HG03460 (cell line): ENCODE measurements at regions not wholly inside any gene's neighbourhood (a gene's known extent, or its start where the extent isn't known, plus 50 kb on each side); places are given as distances from the start of the nearest gene placed in this dataset.
"Not testable (repeated sequence)": the region's sequence is repeated elsewhere in the genome, so short reads cannot be mapped to it uniquely, and the experiment has no call there.

Experiments used
- ATAC-seq: cut with Tn5 transposase; IDR thresholded peaks from one replicate; pipeline ENCODE4 v1.9.1; 2021; ENCODE audit not compliant: unreplicated experiment

GRCh38 chr3:106116733-106117489, 248.1 kb upstream of the CBLB start:
- ATAC-seq, result no peak

GRCh38 chr3:106117490-106117858, 248.7 kb upstream of the CBLB start:
- ATAC-seq, result no peak

GRCh38 chr3:106119614-106120082, 250.8 kb upstream of the CBLB start:
- no peak for ATAC-seq

GRCh38 chr3:106120356-106120755, 251.5 kb upstream of the CBLB start:
- no peak for ATAC-seq

- ATAC-seq, result no peak
Measured at GRCh38 chr3:106121491-106122289, 252.9 kb upstream of the CBLB start.

- ATAC-seq, result no peak
Measured at GRCh38 chr3:106124818-106125217, 256.0 kb upstream of the CBLB start.

- ATAC-seq, result no peak
Measured at GRCh38 chr3:106125321-106125720, 256.5 kb upstream of the CBLB start.

- ATAC-seq, result no peak
Measured at GRCh38 chr3:106126067-106126845, 257.4 kb upstream of the CBLB start.

- ATAC-seq, result no peak
Measured at GRCh38 chr3:106126846-106127235, 258.0 kb upstream of the CBLB start.

- ATAC-seq, result no peak
Measured at GRCh38 chr3:106129939-106130338, 261.1 kb upstream of the CBLB start.

- ATAC-seq, result no peak
Measured at GRCh38 chr3:106130384-106131198, 261.8 kb upstream of the CBLB start.

GRCh38 chr3:106135451-106136160, 266.8 kb upstream of the CBLB start:
- no peak for ATAC-seq

- ATAC-seq, result no peak
Measured at GRCh38 chr3:106139826-106140225, 271.0 kb upstream of the CBLB start.

- ATAC-seq, result no peak
Measured at GRCh38 chr3:106140431-106140830, 271.6 kb upstream of the CBLB start.

GRCh38 chr3:106144030-106144429, 275.2 kb upstream of the CBLB start:
- ATAC-seq, result no peak

GRCh38 chr3:106148440-106149082, 279.7 kb upstream of the CBLB start:
- not testable (repeated sequence) for ATAC-seq

GRCh38 chr3:106157411-106157810, 288.6 kb upstream of the CBLB start:
- ATAC-seq, result no peak

GRCh38 chr3:106160396-106160795, 291.6 kb upstream of the CBLB start:
- ATAC-seq, result no peak

GRCh38 chr3:106161246-106161645, 292.4 kb upstream of the CBLB start:
- ATAC-seq, result no peak

- no peak for ATAC-seq
Measured at GRCh38 chr3:106167728-106168127, 298.9 kb upstream of the CBLB start.
